Natural killer cell treated with Interleukin-12 subunit alpha and Interleukin-12 subunit beta and Interleukin-15 and Interleukin-18, amount 100 ng/mL, for 72 hours (primary cell): ENCODE measurements at regions not wholly inside any gene's neighbourhood (a gene's known extent, or its start where the extent isn't known, plus 50 kb on each side); places are given as distances from the start of the nearest gene placed in this dataset.
A peak's percentile ranks its signal among the peaks of the same experiment; 100 is the strongest.

Experiments used
- ATAC-seq, 2 donors: fragments of 150-1000 bp; cut with Tn5 transposase in 1 of 2; sonication (Bioruptor Pico), chemical (Tn5 transposase) in 1 of 2; 2 replicates each; pipeline ENCODE4 v1.10.0; 2021
- DNase-seq: peaks from one replicate; pipeline ENCODE4 v3.0.0; 2022; ENCODE audit warnings: low spot score
- H3K27ac Mint-ChIP-seq, 2 donors: 1 replicate in 1 of 2; 2 replicates in 1 of 2; pipeline ENCODE4 v1.8.0; 2022; ENCODE audit warnings: mixed read lengths in 2 of 2, mild to moderate bottlenecking in 1 of 2, moderate library complexity in 1 of 2
- H3K27me3 Mint-ChIP-seq, 2 donors: 1 replicate in 1 of 2; 2 replicates in 1 of 2; pipeline ENCODE4 v1.8.0; 2022; ENCODE audit warnings: mixed read lengths in 2 of 2
- H3K36me3 Mint-ChIP-seq: one replicate; pipeline ENCODE4 v1.8.0; 2022; ENCODE audit warnings: mixed read lengths
- H3K4me1 Mint-ChIP-seq, 2 donors: 1 replicate in 1 of 2; 2 replicates in 1 of 2; pipeline ENCODE4 v1.8.0; 2022; ENCODE audit warnings: low read depth in 2 of 2, mixed read lengths in 2 of 2, mild to moderate bottlenecking in 1 of 2
- H3K4me3 Mint-ChIP-seq: one replicate; pipeline ENCODE4 v1.8.0; 2022; ENCODE audit warnings: mixed read lengths
- H3K9me3 Mint-ChIP-seq: 2 replicates; pipeline ENCODE4 v1.8.0; 2022; ENCODE audit warnings: mixed read lengths

DNA sequence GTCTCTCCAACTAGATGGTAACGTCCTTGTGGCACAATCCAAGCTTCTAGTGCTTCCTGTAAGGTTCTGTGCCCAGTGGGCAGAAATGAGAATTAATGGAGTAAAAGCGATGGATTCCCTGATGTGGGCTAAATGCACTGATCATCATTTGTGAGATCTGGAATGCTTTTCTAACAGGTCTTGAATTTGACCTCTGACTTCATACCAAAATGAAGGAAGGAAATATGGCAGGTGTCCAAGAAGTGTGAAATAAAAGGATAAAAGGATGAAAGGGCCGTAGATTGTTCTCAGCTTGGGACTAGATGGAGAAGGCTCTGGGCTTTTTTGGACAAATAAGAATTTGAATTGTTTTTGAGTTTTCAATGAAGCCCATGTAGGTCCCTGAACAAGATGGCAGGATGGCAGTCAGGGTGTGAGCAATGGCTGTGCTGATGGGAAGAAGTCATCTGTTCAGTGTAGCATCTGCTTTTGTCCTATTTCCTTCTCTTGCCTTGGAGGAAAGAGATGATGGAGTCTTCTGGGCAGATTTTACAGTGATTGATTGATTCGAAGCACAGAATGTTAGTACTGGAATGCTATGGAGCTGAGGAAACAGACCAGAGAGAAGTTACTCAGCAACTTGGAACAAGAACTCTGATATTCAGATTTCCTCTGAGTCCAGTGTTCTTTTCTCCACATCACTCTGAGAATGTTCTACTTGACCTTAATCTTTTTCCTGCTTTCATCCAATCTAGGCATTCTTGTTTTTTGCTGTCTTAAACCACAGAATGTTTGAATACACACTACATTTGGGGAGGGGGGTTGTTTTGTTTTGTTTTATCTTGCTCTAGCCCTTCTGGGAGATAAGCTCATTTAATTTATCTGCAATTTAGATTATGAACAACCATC is 286.0 kb downstream of the HLX start:
- peaks cover 15 to 18% of the 10 kb centered on the region in 2 donors for H3K27me3 Mint-ChIP-seq
- no peak overlapping the region for H3K4me3 Mint-ChIP-seq
- no peaks in the 10 kb centered on the region for H3K36me3 Mint-ChIP-seq
- H3K4me1 Mint-ChIP-seq: no peaks in the 10 kb centered on the region
- no peaks in the 10 kb centered on the region for H3K9me3 Mint-ChIP-seq
- ATAC-seq: no peak
- no peak overlapping the region for H3K27ac Mint-ChIP-seq
- DNase-seq: no peak

DNA sequence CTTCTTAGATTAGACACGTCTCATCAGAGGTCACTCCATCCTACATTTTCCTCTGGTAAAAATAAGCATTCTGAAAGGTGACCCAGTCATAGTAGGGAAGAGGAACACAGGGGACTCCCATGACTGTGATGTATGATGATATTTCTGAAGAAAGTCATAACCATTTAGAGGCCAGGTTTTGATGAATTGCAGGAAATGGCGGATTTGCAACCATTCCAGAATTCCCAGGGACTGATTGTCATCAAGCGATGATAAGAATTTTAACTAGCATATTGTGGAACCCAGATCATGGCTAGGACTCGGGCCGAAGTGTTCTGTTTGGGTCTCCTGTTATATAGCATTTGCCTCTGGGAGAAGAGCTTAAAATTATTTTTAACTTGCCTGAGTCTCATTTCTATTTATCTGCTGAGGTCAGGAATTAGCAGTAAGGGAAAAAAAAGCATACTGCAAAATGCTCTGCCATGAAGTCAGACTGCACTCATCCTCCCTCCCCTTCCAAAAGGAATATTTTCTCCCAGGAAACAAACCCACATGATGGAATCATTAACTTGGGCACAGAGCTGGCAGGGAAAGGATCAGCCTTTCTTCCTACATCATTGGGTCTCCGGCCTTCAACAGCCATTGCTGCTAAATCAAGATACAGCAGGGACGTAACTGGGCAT is 286.7 kb downstream of the HLX start:
- H3K9me3 Mint-ChIP-seq: no peaks in the 10 kb centered on the region

DNA sequence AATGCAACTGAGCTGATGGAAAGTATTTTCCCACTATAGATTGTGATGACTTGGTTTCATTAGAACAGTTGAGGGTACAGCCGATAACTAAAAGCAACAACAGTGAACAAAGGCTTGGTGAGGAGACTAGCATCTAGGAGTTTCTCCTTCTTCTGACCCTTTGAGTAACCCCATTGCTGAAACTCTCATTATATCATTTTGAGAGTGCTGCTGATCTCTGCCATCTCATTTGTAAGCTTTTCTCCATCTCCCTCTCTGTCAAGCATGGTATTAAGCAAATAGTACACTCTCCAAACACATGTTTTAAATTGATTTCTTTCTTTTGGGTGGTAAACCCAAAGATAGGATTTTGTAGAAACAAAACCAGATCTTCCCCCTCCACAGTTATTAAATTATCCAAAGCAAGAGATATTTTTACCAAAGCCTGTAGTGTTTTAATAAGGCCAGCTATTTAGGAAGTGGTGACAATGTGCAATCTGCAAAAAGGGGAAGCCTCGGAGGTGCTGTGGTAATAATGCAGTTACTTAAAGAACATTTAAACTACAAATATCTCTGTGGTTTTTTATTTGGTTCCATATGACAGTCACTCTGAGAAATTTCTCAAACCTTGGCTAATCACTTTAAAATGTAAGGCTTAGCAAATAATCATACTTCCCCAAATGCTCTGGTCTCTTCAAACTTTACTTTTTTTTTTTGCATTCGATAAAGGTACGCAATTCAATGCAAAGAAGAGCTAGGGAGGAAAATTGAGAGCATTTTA is 287.5 kb downstream of the HLX start:
- ATAC-seq (peak in 1 of 2 donors; percentile 44), DNase-seq (no peak)
- no peak overlapping the region for H3K4me3 Mint-ChIP-seq
- peaks cover 11 to 17% of the 10 kb centered on the region in 2 donors for H3K27me3 Mint-ChIP-seq
- H3K36me3 Mint-ChIP-seq: no peaks in the 10 kb centered on the region
- H3K9me3 Mint-ChIP-seq: no peaks in the 10 kb centered on the region
- no peaks in the 10 kb centered on the region for H3K4me1 Mint-ChIP-seq
- H3K27ac Mint-ChIP-seq: peak overlapping the region in 1 of 2 donors; percentile 30

More for the DNA sequence above, 286.7 kb downstream of the HLX start:
- Mint-ChIP-seq H3K27ac (no peak overlapping the region), H3K27me3 (peaks cover 15 to 18% of the 10 kb centered on the region in 2 donors), H3K4me3 (no peak overlapping the region), H3K4me1 (no peaks in the 10 kb centered on the region), H3K36me3 (no peaks in the 10 kb centered on the region)
- DNase-seq (no peak), ATAC-seq (no peak)

DNA sequence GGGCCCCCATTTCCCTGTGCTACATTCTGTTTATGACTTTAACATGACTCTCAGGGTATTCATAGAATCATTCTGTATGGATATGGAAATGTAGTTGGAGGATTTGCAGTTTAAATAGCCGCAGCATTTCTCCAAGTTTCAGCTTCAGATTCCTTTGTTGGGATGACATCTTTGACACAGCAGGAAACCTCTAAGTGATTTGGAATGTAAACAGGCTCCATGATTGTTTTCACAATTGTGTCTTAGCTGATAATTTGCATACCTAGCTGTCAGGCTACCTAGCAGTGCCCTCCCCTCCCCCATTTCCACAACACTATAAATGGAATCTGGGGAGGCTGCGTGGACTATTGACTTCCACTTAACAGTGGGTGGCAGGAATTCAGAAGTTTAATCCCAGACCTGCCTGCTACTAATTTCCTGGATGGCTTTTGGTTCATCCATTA is 290.2 kb downstream of the HLX start:
- DNase-seq: no peak
- Mint-ChIP-seq H3K4me3 (no peak overlapping the region), H3K4me1 (no peaks in the 10 kb centered on the region), H3K36me3 (no peaks in the 10 kb centered on the region), H3K27me3 (peaks cover 9 to 20% of the 10 kb centered on the region in 2 donors), H3K9me3 (no peaks in the 10 kb centered on the region), H3K27ac (no peak overlapping the region)
- no peak for ATAC-seq

DNA sequence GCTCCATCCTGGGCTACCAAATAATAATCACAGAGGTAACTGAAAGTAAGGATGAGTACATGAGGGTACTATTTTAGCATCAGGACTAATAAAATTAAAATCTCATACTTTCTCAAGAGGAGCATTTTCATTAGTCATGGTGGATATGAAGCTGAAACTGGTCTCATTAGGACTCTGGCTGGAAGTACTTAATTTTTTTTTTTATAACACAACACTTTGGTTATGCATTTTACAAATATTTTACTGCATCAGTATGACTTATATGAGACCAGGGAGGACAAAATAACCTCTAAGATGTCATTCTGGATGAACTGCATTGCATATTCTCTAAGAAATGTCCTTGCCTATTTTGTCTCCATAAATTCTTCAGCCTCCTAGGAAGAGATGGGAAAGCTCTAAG is 290.9 kb downstream of the HLX start:
- H3K4me3 Mint-ChIP-seq: no peak overlapping the region
- no peak overlapping the region for H3K27ac Mint-ChIP-seq
- DNase-seq (no peak), ATAC-seq (no peak)
- H3K9me3 Mint-ChIP-seq: no peaks in the 10 kb centered on the region
- H3K27me3 Mint-ChIP-seq: peaks cover 5 to 20% of the 10 kb centered on the region in 2 donors
- no peaks in the 10 kb centered on the region for H3K36me3 Mint-ChIP-seq
- no peaks in the 10 kb centered on the region for H3K4me1 Mint-ChIP-seq

DNA sequence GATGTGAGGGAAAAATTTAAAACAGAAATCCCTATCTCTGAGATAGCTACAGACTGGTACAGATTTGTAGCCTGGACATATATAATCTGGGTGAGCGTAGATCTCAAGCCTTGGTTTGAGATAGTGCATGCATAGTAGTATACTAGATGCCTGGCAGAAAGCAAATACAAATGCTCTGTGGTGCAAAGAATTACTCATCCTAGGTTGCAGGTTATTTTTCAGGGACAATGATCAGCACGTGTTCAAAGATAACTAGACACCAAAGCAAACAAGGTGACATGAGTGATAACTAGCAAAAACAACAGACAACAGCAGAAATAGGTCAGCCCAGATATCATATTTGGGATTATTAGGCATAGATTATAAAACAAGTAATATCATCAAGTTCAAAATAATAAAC is 292.5 kb downstream of the HLX start:
- Mint-ChIP-seq H3K27me3 (peaks cover 5 to 15% of the 10 kb centered on the region in 2 donors), H3K36me3 (no peaks in the 10 kb centered on the region), H3K4me1 (no peaks in the 10 kb centered on the region), H3K27ac (no peak overlapping the region), H3K9me3 (no peaks in the 10 kb centered on the region), H3K4me3 (no peak overlapping the region)
- ATAC-seq (no peak), DNase-seq (no peak)

DNA sequence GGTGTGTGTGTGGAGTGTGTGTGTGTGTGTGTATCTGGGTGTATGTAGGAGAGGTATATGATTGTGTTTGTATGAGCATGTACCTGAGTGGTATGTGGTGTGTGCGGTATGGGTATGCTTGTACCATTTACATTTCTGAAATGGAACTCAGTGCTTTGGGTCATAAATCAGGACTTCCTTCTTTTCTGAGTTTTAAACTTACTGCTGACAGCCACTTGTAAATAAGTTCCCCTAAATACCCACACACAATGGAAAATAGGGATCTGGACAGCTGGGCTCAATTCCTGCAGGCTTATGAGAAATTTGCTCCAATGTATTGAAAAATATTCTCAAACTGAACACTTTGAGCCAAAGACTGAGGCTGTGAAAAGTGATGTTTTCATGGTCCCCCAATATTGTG is 293.6 kb downstream of the HLX start:
- Mint-ChIP-seq H3K36me3 (no peaks in the 10 kb centered on the region), H3K9me3 (no peaks in the 10 kb centered on the region), H3K4me1 (no peaks in the 10 kb centered on the region), H3K27me3 (peaks cover 0 to 12% of the 10 kb centered on the region in 2 donors), H3K27ac (no peak overlapping the region), H3K4me3 (no peak overlapping the region)
- no peak for ATAC-seq
- DNase-seq: no peak

DNA sequence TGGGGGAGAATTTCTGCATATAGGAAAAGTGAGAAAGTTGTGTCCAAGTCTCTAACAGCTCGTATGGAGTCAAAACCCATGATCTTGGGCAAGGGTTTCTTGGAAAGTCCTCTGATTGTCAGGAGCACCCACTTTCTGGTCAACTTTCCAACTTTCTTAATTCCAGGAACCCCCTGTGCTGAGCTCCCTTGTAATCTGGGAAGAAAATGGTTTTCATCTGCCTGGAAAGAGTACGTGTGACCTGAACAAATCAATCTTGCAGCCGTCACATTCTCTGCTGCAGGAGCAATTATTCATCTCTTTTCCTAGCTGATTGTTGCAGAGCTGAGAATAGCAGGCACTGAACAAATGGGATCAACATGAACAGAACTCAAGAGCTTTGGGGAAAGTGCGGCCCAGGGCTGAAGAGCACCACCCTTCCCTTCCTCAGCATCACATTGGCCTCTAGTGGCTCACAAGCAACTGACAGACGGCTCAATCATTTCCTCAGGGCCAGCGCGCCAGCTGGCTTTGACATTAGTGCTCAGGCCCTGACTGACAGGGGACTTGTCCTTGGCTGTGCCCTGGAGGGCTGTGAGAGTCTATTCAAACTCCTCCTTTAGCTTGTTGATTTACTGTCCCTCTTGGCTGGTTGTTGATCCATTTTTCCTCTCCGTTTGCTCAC is 295.2 kb downstream of the HLX start:
- no peaks in the 10 kb centered on the region for H3K9me3 Mint-ChIP-seq
- H3K27me3 Mint-ChIP-seq: peaks cover 0 to 12% of the 10 kb centered on the region in 2 donors
- no peaks in the 10 kb centered on the region for H3K4me1 Mint-ChIP-seq

DNA sequence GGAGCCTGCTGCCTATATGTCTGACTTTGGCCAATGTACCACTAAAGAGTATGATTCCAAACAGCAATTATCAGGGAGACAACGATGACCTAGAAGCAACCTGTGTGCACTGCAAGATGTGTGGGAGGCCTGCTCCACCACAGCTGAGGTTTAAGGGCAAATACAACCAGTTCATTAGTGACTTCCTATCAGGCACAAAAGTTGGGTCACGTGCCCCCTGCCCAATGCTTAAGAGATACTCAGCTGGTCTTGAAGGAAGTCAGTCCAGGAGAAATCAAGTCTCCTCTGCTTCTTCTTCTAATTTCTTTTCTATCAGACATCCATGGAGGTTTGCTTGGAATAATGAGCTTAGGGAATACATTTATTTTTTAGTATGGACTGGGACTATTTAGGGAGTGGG is 296.0 kb downstream of the HLX start:
- ATAC-seq (no peak), DNase-seq (no peak)
- H3K27me3 Mint-ChIP-seq: peaks cover 0 to 12% of the 10 kb centered on the region in 2 donors
- no peaks in the 10 kb centered on the region for H3K4me1 Mint-ChIP-seq
- H3K27ac Mint-ChIP-seq: no peak overlapping the region
- no peaks in the 10 kb centered on the region for H3K9me3 Mint-ChIP-seq
- no peaks in the 10 kb centered on the region for H3K36me3 Mint-ChIP-seq
- H3K4me3 Mint-ChIP-seq: no peak overlapping the region

More for the DNA sequence above, 295.2 kb downstream of the HLX start:
- no peak overlapping the region for H3K4me3 Mint-ChIP-seq
- DNase-seq (no peak), ATAC-seq (no peak)
- H3K36me3 Mint-ChIP-seq: no peaks in the 10 kb centered on the region
- no peak overlapping the region for H3K27ac Mint-ChIP-seq

DNA sequence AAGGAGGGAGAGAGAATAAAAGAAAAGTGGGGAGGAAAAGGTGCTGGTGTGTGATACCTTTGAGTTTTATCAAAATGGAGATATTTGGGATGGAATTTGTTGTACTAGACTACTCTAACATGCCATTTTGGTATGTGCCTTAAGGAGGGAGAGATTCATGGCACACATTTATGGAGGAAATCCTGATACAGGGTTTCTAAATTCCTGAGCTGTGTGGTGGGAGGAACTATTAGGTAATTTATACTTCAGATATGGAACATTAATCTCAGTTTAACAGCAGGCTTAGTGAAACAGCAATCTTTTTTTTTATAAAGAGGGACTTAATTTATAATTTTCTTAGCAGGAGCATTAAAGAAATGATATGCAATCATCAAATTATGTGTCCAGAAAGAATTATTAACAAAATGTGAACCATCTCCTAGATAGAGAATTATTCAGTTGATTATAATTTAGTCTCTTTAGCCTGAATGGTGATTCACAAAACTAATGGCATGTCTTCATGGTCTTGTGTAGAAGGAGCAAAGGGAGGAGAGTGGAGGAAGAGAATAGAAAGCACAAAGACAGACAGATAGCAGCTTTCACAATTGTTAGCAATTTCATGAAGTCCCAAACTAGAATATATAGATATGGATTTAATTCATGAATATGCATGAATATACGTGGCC is 301.6 kb downstream of the HLX start:
- ATAC-seq (no peak), DNase-seq (no peak)
- Mint-ChIP-seq H3K9me3 (no peaks in the 10 kb centered on the region), H3K27ac (no peak overlapping the region), H3K27me3 (peaks cover 17 to 31% of the 10 kb centered on the region in 2 donors), H3K4me3 (no peak overlapping the region), H3K36me3 (no peaks in the 10 kb centered on the region), H3K4me1 (no peaks in the 10 kb centered on the region)

DNA sequence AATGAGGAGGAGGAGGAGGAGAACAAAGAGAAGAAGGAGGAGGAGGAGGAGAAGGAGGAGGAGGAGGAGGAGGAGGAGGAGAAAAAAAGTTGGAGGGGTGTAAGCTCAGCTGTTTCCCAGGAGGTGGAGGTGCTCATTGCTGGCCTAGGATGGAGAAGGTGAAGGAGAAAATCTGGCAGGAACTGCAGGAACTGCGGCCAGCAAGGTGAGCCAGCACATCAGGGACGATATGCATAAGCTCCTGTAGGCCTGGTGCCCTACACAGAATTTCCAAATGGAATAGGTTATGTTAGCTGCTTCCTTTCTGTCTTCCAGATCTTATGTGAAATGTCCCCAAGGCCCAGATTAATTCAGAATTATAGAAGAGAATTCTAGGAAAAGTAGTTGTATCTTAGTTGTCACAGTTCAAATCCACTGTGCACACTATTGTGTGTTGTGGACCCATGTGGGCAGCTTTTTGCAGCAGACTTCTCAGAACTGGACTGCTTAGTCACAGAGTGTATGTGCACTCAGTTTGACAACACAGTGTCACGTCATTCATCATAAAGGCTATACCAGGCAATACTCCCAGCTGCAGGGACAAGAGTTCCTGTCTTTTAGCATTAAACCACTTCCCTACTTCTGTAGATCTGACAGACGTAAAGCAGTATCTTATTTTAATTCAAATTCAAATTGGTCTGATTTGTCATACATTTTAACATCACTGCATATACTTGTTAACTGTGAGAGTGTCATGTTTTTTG is 303.7 kb downstream of the HLX start:
- Mint-ChIP-seq H3K36me3 (no peaks in the 10 kb centered on the region), H3K27ac (no peak overlapping the region), H3K27me3 (peaks cover 17 to 31% of the 10 kb centered on the region in 2 donors), H3K4me3 (no peak overlapping the region), H3K9me3 (no peaks in the 10 kb centered on the region), H3K4me1 (no peaks in the 10 kb centered on the region)
- ATAC-seq: peak; percentile 60
- no peak for DNase-seq

DNA sequence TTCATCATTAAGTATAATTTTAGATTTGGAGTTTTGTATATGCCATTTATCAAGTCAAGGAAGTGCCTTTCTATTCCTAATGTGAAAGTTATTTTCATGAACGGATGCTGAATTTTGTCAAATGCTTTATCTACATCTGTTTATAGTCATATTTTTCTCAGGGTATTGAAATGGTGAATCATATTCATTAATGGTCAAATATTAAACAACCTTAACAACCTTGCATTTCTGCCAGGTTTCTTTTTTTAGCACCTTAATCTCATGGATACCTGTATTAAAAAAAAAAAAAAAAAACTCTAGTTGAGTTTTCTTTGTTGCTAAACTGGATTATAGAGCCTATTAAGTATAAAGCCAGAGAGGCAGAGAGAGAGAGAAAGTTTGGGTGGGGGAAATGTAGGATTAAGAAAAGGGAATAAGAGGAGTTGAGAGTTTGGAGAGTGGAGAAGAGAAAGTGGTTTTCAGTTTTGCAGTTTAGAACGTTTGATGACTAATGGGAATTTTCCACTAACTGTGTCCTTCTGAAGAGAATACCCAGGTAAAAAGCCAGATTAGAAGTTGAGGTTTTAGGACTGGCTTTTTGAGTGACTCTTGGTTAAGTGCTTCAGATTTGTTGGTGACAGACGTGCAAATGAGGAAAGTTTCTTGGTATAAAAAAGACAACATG is 305.0 kb downstream of the HLX start:
- Mint-ChIP-seq H3K27ac (peak overlapping the region in 1 of 2 donors; percentile 19), H3K4me1 (no peaks in the 10 kb centered on the region), H3K9me3 (no peaks in the 10 kb centered on the region), H3K36me3 (no peaks in the 10 kb centered on the region), H3K4me3 (no peak overlapping the region), H3K27me3 (peaks cover 17 to 31% of the 10 kb centered on the region in 2 donors)
- DNase-seq: no peak
- ATAC-seq: no peak
